SK-N-DZ (cell line): ENCODE measurements at regions not wholly inside any gene's neighbourhood (a gene's known extent, or its start where the extent isn't known, plus 50 kb on each side); places are given as distances from the start of the nearest gene placed in this dataset.
"Not testable (repeated sequence)": the region's sequence is repeated elsewhere in the genome, so short reads cannot be mapped to it uniquely, and the experiment has no call there.

Experiments used
- DNase-seq: peaks from one replicate; pipeline ENCODE4 v3.0.0-alpha.2; 2015; ENCODE audit warnings: low spot score

- DNase-seq = no peak
These were observed 126.9 kb upstream of the MAP3K1 start for GRCh38 chr5:56688402-56688801.

GRCh38 chr5:56686337-56687195 is 128.8 kb upstream of the MAP3K1 start:
- no peak for DNase-seq

GRCh38 chr5:56685503-56686217 is 129.7 kb upstream of the MAP3K1 start:
- DNase-seq = no peak

GRCh38 chr5:56684159-56684558 is 131.2 kb upstream of the MAP3K1 start:
- no peak for DNase-seq

GRCh38 chr5:56683733-56684132 is 131.6 kb upstream of the MAP3K1 start:
- DNase-seq = no peak

- no peak for DNase-seq
These were observed 132.1 kb upstream of the MAP3K1 start for GRCh38 chr5:56683281-56683680.

GRCh38 chr5:56681346-56681745 is 134.0 kb upstream of the MAP3K1 start:
- DNase-seq = no peak

GRCh38 chr5:56680731-56681130 is 134.6 kb upstream of the MAP3K1 start:
- no peak for DNase-seq

GRCh38 chr5:56677690-56678305 is 137.6 kb upstream of the MAP3K1 start:
- no peak for DNase-seq

- no peak for DNase-seq
These were observed 139.1 kb upstream of the MAP3K1 start for GRCh38 chr5:56676091-56676768.

GRCh38 chr5:56674441-56674840 is 140.9 kb upstream of the MAP3K1 start:
- no peak for DNase-seq

- no peak for DNase-seq
These were observed 142.2 kb upstream of the MAP3K1 start for GRCh38 chr5:56673171-56673570.

- DNase-seq = no peak
These were observed 143.8 kb upstream of the MAP3K1 start for GRCh38 chr5:56671571-56671970.

GRCh38 chr5:56670916-56671315 is 144.4 kb upstream of the MAP3K1 start:
- DNase-seq = no peak

- DNase-seq = no peak
These were observed 145.5 kb upstream of the MAP3K1 start for GRCh38 chr5:56669534-56670483.

GRCh38 chr5:56668996-56669395 is 146.4 kb upstream of the MAP3K1 start:
- no peak for DNase-seq

- DNase-seq = no peak
These were observed 147.7 kb upstream of the MAP3K1 start for GRCh38 chr5:56667692-56668091.

GRCh38 chr5:56666901-56667300 is 148.4 kb upstream of the MAP3K1 start:
- DNase-seq = no peak

GRCh38 chr5:56665117-56665516 is 150.2 kb upstream of the MAP3K1 start:
- not testable (repeated sequence) for DNase-seq

GRCh38 chr5:56664025-56664424 is 151.3 kb upstream of the MAP3K1 start:
- no peak for DNase-seq

GRCh38 chr5:56663523-56663922 is 151.8 kb upstream of the MAP3K1 start:
- no peak for DNase-seq
